ENCODE measurements at regions not wholly inside any gene's neighbourhood (a gene's known extent, or its start where the extent isn't known, plus 50 kb on each side); places are given as distances from the start of the nearest gene placed in this dataset.
"Not testable (repeated sequence)": the region's sequence is repeated elsewhere in the genome, so short reads cannot be mapped to it uniquely, and the experiment has no call there.

- no peak for DNase-seq (ENCODE audit: low spot score)
Observed at GRCh38 chr1:31485166-31485565, 72.2 kb downstream of the SERINC2 start.

- DNase-seq (ENCODE audit: low spot score), result no peak
Observed at GRCh38 chr1:31487143-31487542, 74.1 kb downstream of the SERINC2 start.

GRCh38 chr1:31487721-31488293 is 74.8 kb downstream of the SERINC2 start:
- no peak for DNase-seq (ENCODE audit: low spot score)

GRCh38 chr1:31488528-31488927 is 75.5 kb downstream of the SERINC2 start:
- DNase-seq (ENCODE audit: low spot score), result no peak

- not testable (repeated sequence) for DNase-seq (ENCODE audit: low spot score)
Observed at GRCh38 chr1:31489575-31489974, 76.6 kb downstream of the SERINC2 start.

GRCh38 chr1:31490596-31490995 is 77.6 kb downstream of the SERINC2 start:
- DNase-seq (ENCODE audit: low spot score), result not testable (repeated sequence)

- not testable (repeated sequence) for DNase-seq (ENCODE audit: low spot score)
Observed at GRCh38 chr1:31495351-31495750, 81.0 kb upstream of the TINAGL1 start.

GRCh38 chr1:31495770-31496169 is 80.5 kb upstream of the TINAGL1 start:
- DNase-seq (ENCODE audit: low spot score), result not testable (repeated sequence)

- DNase-seq (ENCODE audit: low spot score), result no peak
Observed at GRCh38 chr1:31497601-31498000, 78.7 kb upstream of the TINAGL1 start.

- no peak for DNase-seq (ENCODE audit: low spot score)
Observed at GRCh38 chr1:31498376-31499040, 77.8 kb upstream of the TINAGL1 start.

GRCh38 chr1:31501505-31501904 is 74.8 kb upstream of the TINAGL1 start:
- no peak for DNase-seq (ENCODE audit: low spot score)

GRCh38 chr1:31502253-31502652 is 74.1 kb upstream of the TINAGL1 start:
- DNase-seq (ENCODE audit: low spot score), result no peak

GRCh38 chr1:31502926-31503511 is 73.3 kb upstream of the TINAGL1 start:
- DNase-seq (ENCODE audit: low spot score), result no peak

GRCh38 chr1:31503570-31503969 is 72.7 kb upstream of the TINAGL1 start:
- DNase-seq (ENCODE audit: low spot score), result no peak

GRCh38 chr1:31504001-31504400 is 72.3 kb upstream of the TINAGL1 start:
- DNase-seq (ENCODE audit: low spot score), result no peak

- DNase-seq (ENCODE audit: low spot score), result no peak
Observed at GRCh38 chr1:31505911-31506497, 70.3 kb upstream of the TINAGL1 start.

GRCh38 chr1:31507221-31507620 is 69.1 kb upstream of the TINAGL1 start:
- DNase-seq (ENCODE audit: low spot score), result no peak

GRCh38 chr1:31507676-31508530 is 68.4 kb upstream of the TINAGL1 start:
- DNase-seq (ENCODE audit: low spot score), result no peak

- DNase-seq (ENCODE audit: low spot score), result peak; percentile 38
Observed at GRCh38 chr1:31509124-31510072, 66.9 kb upstream of the TINAGL1 start.

- no peak for DNase-seq (ENCODE audit: low spot score)
Observed at GRCh38 chr1:31510304-31510703, 66.0 kb upstream of the TINAGL1 start.

All from mucosa of gallbladder (tissue), 1 donor.